PC-3 (cell line): ENCODE measurements at regions not wholly inside any gene's neighbourhood (a gene's known extent, or its start where the extent isn't known, plus 50 kb on each side); places are given as distances from the start of the nearest gene placed in this dataset.

Experiments used
- ATAC-seq: fragments of 200-7000 bp; cut with Tn5 transposase; 2 replicates; pipeline ENCODE4 v1.9.1; 2020; ENCODE audit warnings: mild to moderate bottlenecking, moderate library complexity
- BruUV-seq: library from RNA; stranded (reverse); fragments of 400-500 nt; replicated peaks from 2 replicates; lab custom pipeline; 2021; lab: Mats Ljungman, UMichigan
- CTCF ChIA-PET: fragments of 300-600 bp; sonication (Branson Sonifier 250); formaldehyde crosslinking; loops from one replicate; lab custom pipeline; 2022; ENCODE audit warnings: antibody characterized with exemption; lab: Charles Lee
- POLR2A ChIA-PET: fragments of 300-600 bp; sonication (Branson Sonifier 250); formaldehyde crosslinking; loops from one replicate; lab custom pipeline; 2022; ENCODE audit warnings: antibody characterized with exemption; ENCODE audit not compliant: unreplicated experiment; lab: Charles Lee
- DNase-seq: peaks from one replicate; pipeline ENCODE4 v3.0.0-alpha.2; 2015
- H2AFZ ChIP-seq: fragments of 300-600 bp; sonication (generic); 2 replicates; pipeline ENCODE4 v1.6.0; 2016; ENCODE audit warnings: antibody characterized with exemption, low read length
- H3F3A ChIP-seq: fragments of 300-600 bp; sonication (generic); one replicate; pipeline ENCODE4 v1.6.0; 2017; ENCODE audit warnings: antibody characterized with exemption, low read length, control low read depth, mild to moderate bottlenecking; ENCODE audit not compliant: unreplicated experiment
- H3K27ac ChIP-seq: fragments of 300-600 bp; sonication (generic); 2 replicates; pipeline ENCODE4 v1.5.1; 2016; ENCODE audit warnings: mild to moderate bottlenecking, low read length
- H3K27me3 ChIP-seq: fragments of 300-600 bp; sonication (generic); 2 replicates; pipeline ENCODE4 v1.6.1; 2016; ENCODE audit warnings: low read length, mixed read lengths
- H3K36me3 ChIP-seq: fragments of 300-600 bp; sonication (generic); 2 replicates; pipeline ENCODE4 v1.6.1; 2016; ENCODE audit warnings: low read depth, mixed run types, low read length, mixed read lengths
- H3K4me1 ChIP-seq: fragments of 300-600 bp; sonication (generic); 2 replicates; pipeline ENCODE4 v1.5.1; 2016; ENCODE audit warnings: low read length; ENCODE audit not compliant: insufficient read depth
- H3K4me2 ChIP-seq: fragments of 300-600 bp; sonication (generic); 2 replicates; pipeline ENCODE4 v1.6.0; 2016; ENCODE audit warnings: low read length
- H3K4me3 ChIP-seq: fragments of 300-600 bp; sonication (generic); 2 replicates; pipeline ENCODE4 v1.5.1; 2016; ENCODE audit warnings: mild to moderate bottlenecking, low read length, mixed read lengths
- H3K79me2 ChIP-seq: fragments of 300-600 bp; sonication (generic); 2 replicates; pipeline ENCODE4 v1.6.1; 2017; ENCODE audit warnings: low read length, mixed read lengths
- H3K9ac ChIP-seq: fragments of 300-600 bp; sonication (generic); 2 replicates; pipeline ENCODE4 v1.6.0; 2016; ENCODE audit warnings: mild to moderate bottlenecking, low read length
- H3K9me2 ChIP-seq: fragments of 300-600 bp; sonication (generic); replicated peaks from 2 replicates; pipeline ENCODE4 v1.6.1; 2016; ENCODE audit warnings: mixed run types, low read length, mixed read lengths
- H3K9me3 ChIP-seq: fragments of 300-600 bp; sonication (generic); 2 replicates; pipeline ENCODE4 v1.6.1; 2016; ENCODE audit warnings: low read length, mixed read lengths
- H4K20me1 ChIP-seq: fragments of 300-600 bp; sonication (generic); 2 replicates; pipeline ENCODE4 v1.6.1; 2016; ENCODE audit warnings: low read length, mixed read lengths
- EZH2 ChIP-seq: fragments of 300-600 bp; sonication (generic); IDR thresholded peaks from one replicate; pipeline ENCODE4 v1.6.1; 2017; ENCODE audit warnings: antibody characterized with exemption, mild to moderate bottlenecking, low read length; ENCODE audit not compliant: unreplicated experiment
- EZH2phosphoT487 ChIP-seq: fragments of 300-600 bp; sonication (generic); IDR thresholded peaks from 2 replicates; pipeline ENCODE4 v1.6.1; 2018; ENCODE audit warnings: mild to moderate bottlenecking, antibody characterized with exemption, low read length, borderline replicate concordance
- intact Hi-C: fragments of 100-400 bp; cut with micrococcal nuclease; formaldehyde crosslinking; loops from 2 replicates; pipeline ENCODE4 v1.9.0; 2023
- TF ChIP-seq, protein P1 (sequence below): fragments of 300-600 bp; sonication (generic); conservative IDR thresholded peaks from 2 replicates; pipeline ENCODE4 v1.5.1; 2017; ENCODE audit warnings: antibody characterized with exemption, low read depth, mild to moderate bottlenecking, low read length

DNA sequence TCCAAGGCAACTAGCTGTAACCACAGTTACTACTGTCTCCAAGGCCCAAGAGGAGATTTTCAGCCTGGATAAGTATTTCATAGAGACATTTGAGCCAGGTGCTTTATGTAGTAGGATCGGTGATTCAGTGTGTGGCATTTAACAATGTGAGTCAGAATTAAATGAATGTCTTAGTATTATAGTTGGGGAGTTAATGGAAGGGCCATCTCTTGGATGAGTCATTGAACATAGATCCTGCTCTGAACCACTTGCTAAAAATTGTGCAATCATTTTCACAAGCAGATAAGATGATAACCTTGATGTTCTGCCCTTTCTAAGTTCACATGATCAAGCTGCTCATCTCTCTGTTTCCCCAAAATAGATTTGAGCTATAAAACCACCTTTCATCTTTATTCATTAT is 668.9 kb upstream of the CITED2 start:
- Histone ChIP-seq H3K36me3 (no peaks in the 10 kb centered on the region), H3K27me3 (no peaks in the 10 kb centered on the region), H3K9ac (peak overlapping the region; percentile 14; the same call in 1 of the 2 replicates), H3K27ac (peak overlapping the region; percentile 78), H3K4me2 (peak overlapping the region; percentile 52), H3K4me3 (no peak overlapping the region), H3F3A (no peaks in the 10 kb centered on the region), H2AFZ (no peak overlapping the region), H4K20me1 (no peaks in the 10 kb centered on the region), H3K9me3 (no peaks in the 10 kb centered on the region), H3K9me2 (no peaks in the 10 kb centered on the region), H3K4me1 (peaks cover 56% of the 10 kb centered on the region), H3K79me2 (no peaks in the 10 kb centered on the region)
- BruUV-seq = no TSS peak
- peak; percentile 92 for DNase-seq
- TF ChIP-seq EZH2 = no peak
- no peak for TF ChIP-seq EZH2phosphoT487
- TF ChIP-seq, protein P1, sequence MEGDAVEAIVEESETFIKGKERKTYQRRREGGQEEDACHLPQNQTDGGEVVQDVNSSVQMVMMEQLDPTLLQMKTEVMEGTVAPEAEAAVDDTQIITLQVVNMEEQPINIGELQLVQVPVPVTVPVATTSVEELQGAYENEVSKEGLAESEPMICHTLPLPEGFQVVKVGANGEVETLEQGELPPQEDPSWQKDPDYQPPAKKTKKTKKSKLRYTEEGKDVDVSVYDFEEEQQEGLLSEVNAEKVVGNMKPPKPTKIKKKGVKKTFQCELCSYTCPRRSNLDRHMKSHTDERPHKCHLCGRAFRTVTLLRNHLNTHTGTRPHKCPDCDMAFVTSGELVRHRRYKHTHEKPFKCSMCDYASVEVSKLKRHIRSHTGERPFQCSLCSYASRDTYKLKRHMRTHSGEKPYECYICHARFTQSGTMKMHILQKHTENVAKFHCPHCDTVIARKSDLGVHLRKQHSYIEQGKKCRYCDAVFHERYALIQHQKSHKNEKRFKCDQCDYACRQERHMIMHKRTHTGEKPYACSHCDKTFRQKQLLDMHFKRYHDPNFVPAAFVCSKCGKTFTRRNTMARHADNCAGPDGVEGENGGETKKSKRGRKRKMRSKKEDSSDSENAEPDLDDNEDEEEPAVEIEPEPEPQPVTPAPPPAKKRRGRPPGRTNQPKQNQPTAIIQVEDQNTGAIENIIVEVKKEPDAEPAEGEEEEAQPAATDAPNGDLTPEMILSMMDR = no peak
- ATAC-seq = peak; percentile 83
- CTCF ChIA-PET = interaction anchor here (1.1 kb wide), 1 partner anchor 131 kb away, joined by 10 read pairs; no protein-coding TSS in a partner anchor
- intact Hi-C loops = loop anchor here (1.0 to 10.0 kb wide), 7 partner anchors 26 to 669 kb away; partner anchors contain the start of gene CITED2
- POLR2A ChIA-PET = interaction anchor here (0.6 kb wide), 1 partner anchor 9 kb away, joined by 4 read pairs; no protein-coding TSS in a partner anchor

DNA sequence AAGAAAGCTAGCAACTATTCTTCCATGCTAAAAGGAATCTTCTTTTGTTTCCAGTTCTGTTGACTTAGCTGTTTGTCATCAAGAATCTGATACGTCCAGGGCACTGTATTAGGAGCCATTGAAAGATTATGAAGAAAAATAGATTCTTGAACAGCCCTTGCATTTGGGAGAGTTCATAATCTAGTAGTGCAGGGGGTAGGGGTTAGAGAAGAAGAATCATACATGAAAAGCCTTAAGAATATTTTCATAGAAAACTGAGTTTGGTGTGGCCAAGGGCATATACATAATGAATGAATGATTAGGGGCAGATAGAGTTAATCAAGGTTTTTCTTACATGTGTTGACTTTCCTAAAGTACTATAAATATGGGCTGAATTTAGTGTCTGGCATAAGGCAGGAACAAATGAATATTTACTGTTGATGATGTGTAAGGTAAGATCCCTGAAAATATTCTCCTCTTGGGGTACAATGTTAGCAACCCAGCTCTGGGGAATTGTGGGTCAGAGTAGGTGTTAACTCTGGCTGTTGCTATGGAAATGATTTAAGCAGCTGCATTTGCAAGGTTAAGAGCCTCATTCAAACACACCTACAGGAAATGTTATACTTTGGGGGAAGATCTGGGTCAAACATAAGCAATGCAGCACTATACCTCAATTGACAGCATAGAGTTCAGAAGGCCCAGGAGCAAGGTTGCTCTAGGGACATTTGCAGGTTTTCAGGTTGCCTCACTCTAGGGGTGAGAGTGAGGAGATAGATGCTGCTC is 667.3 kb upstream of the CITED2 start:
- H4K20me1 ChIP-seq = no peaks in the 10 kb centered on the region
- H3K79me2 ChIP-seq = no peaks in the 10 kb centered on the region
- ChIA-PET CTCF (no interaction called here), POLR2A (interaction anchor here (0.6 to 0.7 kb wide), 2 partner anchors 668 to 1100 kb away, joined by 3 read pairs; no protein-coding TSS in a partner anchor)
- H3F3A ChIP-seq = no peaks in the 10 kb centered on the region
- intact Hi-C loops = loop anchor here (2.0 to 10.0 kb wide), 5 partner anchors 133 to 667 kb away; partner anchors contain the start of gene CITED2
- H3K36me3 ChIP-seq = no peaks in the 10 kb centered on the region
- no peaks in the 10 kb centered on the region for H3K27me3 ChIP-seq
- ATAC-seq (no peak), DNase-seq (peak; percentile 53)
- no peak overlapping the region for H3K9ac ChIP-seq
- no peaks in the 10 kb centered on the region for H3K9me2 ChIP-seq
- H3K27ac ChIP-seq = 0 out of 2 replicates have a peak overlapping the region, but pooled peaks have one; percentile 78
- TF ChIP-seq EZH2 (no peak), EZH2phosphoT487 (no peak)
- TF ChIP-seq, protein P1 = no peak
- H3K4me2 ChIP-seq = 0 out of 2 replicates have a peak overlapping the region, but pooled peaks have one; percentile 8
- peaks cover 56% of the 10 kb centered on the region for H3K4me1 ChIP-seq
- H3K4me3 ChIP-seq = no peak overlapping the region
- no peak overlapping the region for H2AFZ ChIP-seq
- no TSS peak for BruUV-seq
- no peaks in the 10 kb centered on the region for H3K9me3 ChIP-seq
